ENCODE measurements at regions not wholly inside any gene's neighbourhood (a gene's known extent, or its start where the extent isn't known, plus 50 kb on each side); places are given as distances from the start of the nearest gene placed in this dataset.

DNA sequence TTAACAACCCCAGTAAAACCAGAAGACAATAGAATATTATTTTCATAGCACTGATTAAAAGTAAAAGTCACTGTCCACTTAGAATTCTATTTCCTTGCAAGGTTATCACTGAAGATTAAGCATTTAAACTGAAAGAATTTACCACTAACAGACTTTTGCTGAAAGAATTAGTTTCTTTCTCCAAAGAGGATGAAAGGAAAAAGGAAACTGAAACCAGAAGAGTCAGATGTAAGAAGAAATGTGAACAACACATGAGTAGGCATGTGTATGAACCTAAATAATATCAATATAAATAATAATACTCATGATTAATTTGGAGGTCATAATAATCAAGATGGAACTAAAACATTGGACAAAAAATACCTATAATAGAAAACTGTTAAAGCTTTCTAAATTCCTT lies 82.4 kb upstream of the KLHL29 start:
- H3K79me2 ChIP-seq (ENCODE audit: control insufficient read depth, insufficient read depth, low read length), result no peaks in the 10 kb centered on the region
- no peak overlapping the region for H3K9ac ChIP-seq (ENCODE audit: insufficient read depth, low read length)
- TF ChIP-seq EZH2 (IDR thresholded peaks at IDR 0.05; ENCODE audit: low read length, missing control alignments), result no peak
- TF ChIP-seq, protein P1, sequence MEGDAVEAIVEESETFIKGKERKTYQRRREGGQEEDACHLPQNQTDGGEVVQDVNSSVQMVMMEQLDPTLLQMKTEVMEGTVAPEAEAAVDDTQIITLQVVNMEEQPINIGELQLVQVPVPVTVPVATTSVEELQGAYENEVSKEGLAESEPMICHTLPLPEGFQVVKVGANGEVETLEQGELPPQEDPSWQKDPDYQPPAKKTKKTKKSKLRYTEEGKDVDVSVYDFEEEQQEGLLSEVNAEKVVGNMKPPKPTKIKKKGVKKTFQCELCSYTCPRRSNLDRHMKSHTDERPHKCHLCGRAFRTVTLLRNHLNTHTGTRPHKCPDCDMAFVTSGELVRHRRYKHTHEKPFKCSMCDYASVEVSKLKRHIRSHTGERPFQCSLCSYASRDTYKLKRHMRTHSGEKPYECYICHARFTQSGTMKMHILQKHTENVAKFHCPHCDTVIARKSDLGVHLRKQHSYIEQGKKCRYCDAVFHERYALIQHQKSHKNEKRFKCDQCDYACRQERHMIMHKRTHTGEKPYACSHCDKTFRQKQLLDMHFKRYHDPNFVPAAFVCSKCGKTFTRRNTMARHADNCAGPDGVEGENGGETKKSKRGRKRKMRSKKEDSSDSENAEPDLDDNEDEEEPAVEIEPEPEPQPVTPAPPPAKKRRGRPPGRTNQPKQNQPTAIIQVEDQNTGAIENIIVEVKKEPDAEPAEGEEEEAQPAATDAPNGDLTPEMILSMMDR (conservative IDR thresholded peaks at IDR 0.05 in 1 of 2, IDR thresholded peaks at IDR 0.05 in 1 of 2; ENCODE audit: low read depth in 1 of 2, low read length in 2 of 2), result no peak
- no peak for DNase-seq (ENCODE audit: low read depth in 2 of 2)
- no peaks in the 10 kb centered on the region for H3K9me3 ChIP-seq (ENCODE audit: control insufficient read depth, insufficient read depth, low read depth, low read length)
- H3K27me3 ChIP-seq (ENCODE audit: control insufficient read depth, insufficient read depth, low read length), result no peaks in the 10 kb centered on the region
- no peak overlapping the region for H2AFZ ChIP-seq (ENCODE audit: low read length)
- H3K4me1 ChIP-seq (ENCODE audit: control insufficient read depth, extremely low read depth, insufficient read depth, low read length), result no peaks in the 10 kb centered on the region
- no peaks in the 10 kb centered on the region for H4K20me1 ChIP-seq (ENCODE audit: control insufficient read depth, extremely low read depth, insufficient read depth, low read length)
- no peaks in the 10 kb centered on the region for H3K36me3 ChIP-seq (ENCODE audit: control insufficient read depth, insufficient read depth, low read length)
- H3K4me2 ChIP-seq (ENCODE audit: extremely low read depth, insufficient read depth, low read length), result no peak overlapping the region
- H3K27ac ChIP-seq (ENCODE audit: insufficient read depth, low read length), result no peak overlapping the region
- no peak overlapping the region for H3K4me3 ChIP-seq (replicated peaks in 1 of 4; ENCODE audit: control extremely low read depth in 1 of 4, insufficient read depth in 1 of 4, low read depth in 3 of 4, low read length in 4 of 4)

DNA sequence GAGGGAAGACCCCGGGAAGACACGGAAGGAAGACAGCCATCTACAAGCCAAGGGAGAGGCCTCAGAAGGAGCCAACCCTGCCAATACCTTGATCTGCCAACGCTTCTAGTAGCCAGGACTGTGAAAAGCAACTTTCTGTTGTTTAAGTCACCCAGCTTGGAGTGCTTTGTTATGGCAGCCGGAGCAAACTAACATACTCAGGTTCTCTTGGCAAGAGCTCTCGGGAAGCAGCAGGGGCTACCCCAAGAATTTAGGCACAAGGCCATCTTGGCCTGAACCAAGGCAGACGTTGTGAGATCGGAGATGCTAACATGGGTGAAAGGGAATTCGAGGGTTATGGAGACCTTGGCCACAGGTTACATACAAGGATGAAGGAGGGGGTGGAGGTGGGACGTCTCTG lies 78.6 kb upstream of the KLHL29 start:
- H3K4me2 ChIP-seq (ENCODE audit: extremely low read depth, insufficient read depth, low read length), result no peak overlapping the region
- TF ChIP-seq EZH2 (IDR thresholded peaks at IDR 0.05; ENCODE audit: low read length, missing control alignments), result no peak
- TF ChIP-seq, protein P1 (conservative IDR thresholded peaks at IDR 0.05 in 1 of 2, IDR thresholded peaks at IDR 0.05 in 1 of 2; ENCODE audit: low read depth in 1 of 2, low read length in 2 of 2), result no peak
- no peak overlapping the region for H3K4me3 ChIP-seq (replicated peaks in 1 of 4; ENCODE audit: control extremely low read depth in 1 of 4, insufficient read depth in 1 of 4, low read depth in 3 of 4, low read length in 4 of 4)
- no peak overlapping the region for H3K9ac ChIP-seq (ENCODE audit: insufficient read depth, low read length)
- H2AFZ ChIP-seq (ENCODE audit: low read length), result no peak overlapping the region
- no peaks in the 10 kb centered on the region for H3K79me2 ChIP-seq (ENCODE audit: control insufficient read depth, insufficient read depth, low read length)
- no peak for DNase-seq (ENCODE audit: low read depth in 2 of 2)
- H3K36me3 ChIP-seq (ENCODE audit: control insufficient read depth, insufficient read depth, low read length), result no peaks in the 10 kb centered on the region
- no peak overlapping the region for H3K27ac ChIP-seq (ENCODE audit: insufficient read depth, low read length)
- no peaks in the 10 kb centered on the region for H4K20me1 ChIP-seq (ENCODE audit: control insufficient read depth, extremely low read depth, insufficient read depth, low read length)
- H3K4me1 ChIP-seq (ENCODE audit: control insufficient read depth, extremely low read depth, insufficient read depth, low read length), result no peaks in the 10 kb centered on the region
- no peaks in the 10 kb centered on the region for H3K9me3 ChIP-seq (ENCODE audit: control insufficient read depth, insufficient read depth, low read depth, low read length)
- H3K27me3 ChIP-seq (ENCODE audit: control insufficient read depth, insufficient read depth, low read length), result no peaks in the 10 kb centered on the region

DNA sequence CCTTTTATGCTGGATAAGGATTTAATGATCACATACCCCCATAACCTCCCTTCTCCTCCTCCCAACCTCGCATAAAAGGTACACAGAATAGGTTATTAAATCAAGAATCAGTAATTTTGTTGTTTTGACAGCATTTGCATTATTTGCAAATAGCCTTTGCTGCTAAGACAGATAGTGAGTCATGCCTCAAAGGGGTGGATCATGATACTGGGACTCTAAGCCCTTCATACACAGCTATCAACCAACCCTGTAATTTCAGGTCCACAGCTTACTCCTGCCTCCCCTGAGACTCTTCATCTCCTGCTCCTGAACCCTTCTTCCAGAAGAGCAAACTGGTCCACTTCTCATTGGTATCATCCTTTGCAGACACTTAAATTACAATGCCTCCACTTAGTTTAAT lies 73.8 kb upstream of the KLHL29 start:
- TF ChIP-seq EZH2 (IDR thresholded peaks at IDR 0.05; ENCODE audit: low read length, missing control alignments), result no peak
- TF ChIP-seq, protein P1 (conservative IDR thresholded peaks at IDR 0.05 in 1 of 2, IDR thresholded peaks at IDR 0.05 in 1 of 2; ENCODE audit: low read depth in 1 of 2, low read length in 2 of 2), result no peak
- no peaks in the 10 kb centered on the region for H4K20me1 ChIP-seq (ENCODE audit: control insufficient read depth, extremely low read depth, insufficient read depth, low read length)
- peaks cover 4% of the 10 kb centered on the region for H3K27me3 ChIP-seq (ENCODE audit: control insufficient read depth, insufficient read depth, low read length)
- no peaks in the 10 kb centered on the region for H3K4me1 ChIP-seq (ENCODE audit: control insufficient read depth, extremely low read depth, insufficient read depth, low read length)
- no peak overlapping the region for H3K27ac ChIP-seq (ENCODE audit: insufficient read depth, low read length)
- no peak overlapping the region for H3K4me3 ChIP-seq (replicated peaks in 1 of 4; ENCODE audit: control extremely low read depth in 1 of 4, insufficient read depth in 1 of 4, low read depth in 3 of 4, low read length in 4 of 4)
- no peak overlapping the region for H3K9ac ChIP-seq (ENCODE audit: insufficient read depth, low read length)
- H3K79me2 ChIP-seq (ENCODE audit: control insufficient read depth, insufficient read depth, low read length), result no peaks in the 10 kb centered on the region
- no peak overlapping the region for H3K4me2 ChIP-seq (ENCODE audit: extremely low read depth, insufficient read depth, low read length)
- DNase-seq (ENCODE audit: low read depth in 2 of 2), result no peak
- no peaks in the 10 kb centered on the region for H3K9me3 ChIP-seq (ENCODE audit: control insufficient read depth, insufficient read depth, low read depth, low read length)
- no peaks in the 10 kb centered on the region for H3K36me3 ChIP-seq (ENCODE audit: control insufficient read depth, insufficient read depth, low read length)
- H2AFZ ChIP-seq (ENCODE audit: low read length), result no peak overlapping the region
